D341Med (cell line): ENCODE measurements at regions not wholly inside any gene's neighbourhood (a gene's known extent, or its start where the extent isn't known, plus 50 kb on each side); places are given as distances from the start of the nearest gene placed in this dataset.
"Not testable (repeated sequence)": the region's sequence is repeated elsewhere in the genome, so short reads cannot be mapped to it uniquely, and the experiment has no call there.

Experiments
- DNase-seq: peaks from one replicate; pipeline ENCODE4 v3.0.0; 2012; ENCODE audit warnings: low spot score

GRCh38 chr7:84880326-84880997 is 306.4 kb downstream of the SEMA3D start:
- DNase-seq, result not testable (repeated sequence)

GRCh38 chr7:84879570-84880325 is 307.1 kb downstream of the SEMA3D start:
- DNase-seq, result no peak

GRCh38 chr7:84877943-84878570 is 308.8 kb downstream of the SEMA3D start:
- DNase-seq, result no peak

GRCh38 chr7:84876061-84876821 is 310.6 kb downstream of the SEMA3D start:
- DNase-seq, result no peak

GRCh38 chr7:84865560-84865959 is 321.3 kb downstream of the SEMA3D start:
- DNase-seq, result no peak

GRCh38 chr7:84857336-84857735 is 329.5 kb downstream of the SEMA3D start:
- no peak for DNase-seq

- DNase-seq, result no peak
These were observed 331.1 kb downstream of the SEMA3D start for GRCh38 chr7:84855758-84856157.

GRCh38 chr7:84848974-84849372 is 337.9 kb downstream of the SEMA3D start:
- not testable (repeated sequence) for DNase-seq

- no peak for DNase-seq
These were observed 338.5 kb downstream of the SEMA3D start for GRCh38 chr7:84848219-84848973.

- DNase-seq, result no peak
These were observed 339.1 kb downstream of the SEMA3D start for GRCh38 chr7:84847790-84848189.

GRCh38 chr7:84847038-84847437 is 339.8 kb downstream of the SEMA3D start:
- no peak for DNase-seq

- DNase-seq, result no peak
These were observed 340.9 kb downstream of the SEMA3D start for GRCh38 chr7:84845971-84846370.

- DNase-seq, result no peak
These were observed 342.1 kb downstream of the SEMA3D start for GRCh38 chr7:84844771-84845170.

GRCh38 chr7:84841809-84842208 is 345.0 kb downstream of the SEMA3D start:
- no peak for DNase-seq

- no peak for DNase-seq
These were observed 348.0 kb downstream of the SEMA3D start for GRCh38 chr7:84838857-84839256.

- no peak for DNase-seq
These were observed 349.5 kb downstream of the SEMA3D start for GRCh38 chr7:84837405-84837804.

GRCh38 chr7:84829719-84830118 is 357.1 kb downstream of the SEMA3D start:
- DNase-seq, result no peak

- DNase-seq, result no peak
These were observed 362.7 kb downstream of the SEMA3D start for GRCh38 chr7:84824057-84824651.

- no peak for DNase-seq
These were observed 363.3 kb downstream of the SEMA3D start for GRCh38 chr7:84823530-84823929.

GRCh38 chr7:84822941-84823510 is 363.8 kb downstream of the SEMA3D start:
- DNase-seq, result no peak
